Subcutaneous abdominal adipose tissue (tissue), 5 donors: ENCODE measurements at regions not wholly inside any gene's neighbourhood (a gene's known extent, or its start where the extent isn't known, plus 50 kb on each side); places are given as distances from the start of the nearest gene placed in this dataset.

Experiments
- H3K27ac ChIP-seq: one replicate; pipeline ENCODE4 v1.7.0; 2013; ENCODE audit warnings: low read depth, mild to moderate bottlenecking, inconsistent platforms, low read length, moderate library complexity
- H3K27me3 ChIP-seq, 5 donors: one replicate each; pipeline ENCODE4 v1.7.0; 2013; ENCODE audit warnings: low read length in 5 of 5, inconsistent platforms in 1 of 5; ENCODE audit not compliant: control insufficient read depth in 5 of 5, insufficient read depth in 4 of 5
- H3K36me3 ChIP-seq, 5 donors: one replicate each; pipeline ENCODE4 v1.7.0; 2013; ENCODE audit warnings: low read length in 5 of 5; ENCODE audit not compliant: control insufficient read depth in 5 of 5, insufficient read depth in 5 of 5
- H3K4me1 ChIP-seq, 5 donors: one replicate each; pipeline ENCODE4 v1.7.0; 2013; ENCODE audit warnings: low read length in 5 of 5, mild to moderate bottlenecking in 3 of 5, moderate library complexity in 1 of 5; ENCODE audit not compliant: control insufficient read depth in 5 of 5, insufficient read depth in 5 of 5
- H3K4me3 ChIP-seq, 5 donors: one replicate each; pipeline ENCODE4 v1.7.0; 2013; ENCODE audit warnings: low read length in 5 of 5, low read depth in 1 of 5
- H3K9ac ChIP-seq, 5 donors: one replicate each; pipeline ENCODE4 v1.7.0; 2013; ENCODE audit warnings: low read length in 5 of 5, mild to moderate bottlenecking in 4 of 5, moderate library complexity in 3 of 5
- H3K9me3 ChIP-seq, 5 donors: one replicate each; pipeline ENCODE4 v1.7.0; 2013; ENCODE audit warnings: low read length in 5 of 5; ENCODE audit not compliant: control insufficient read depth in 5 of 5
- donor health status: healthy.
- donor health status: healthy.
- donor health status: healthy.
- donor health status: healthy.
- donor health status: healthy.

GRCh38 chr5:124692950-124693349, 53.5 kb downstream of the ZNF608 start:
- Histone ChIP-seq H3K27ac (no peak overlapping the region), H3K9ac (peak overlapping the region in 1 of 5 donors; percentile 32), H3K27me3 (no peaks in the 10 kb centered on the region)

GRCh38 chr5:124692324-124692723, 54.1 kb downstream of the ZNF608 start:
- H3K27me3 ChIP-seq, result no peaks in the 10 kb centered on the region

More at GRCh38 chr5:124692950-124693349, 53.5 kb downstream of the ZNF608 start:
- no peak overlapping the region for H3K4me3 ChIP-seq
- no peaks in the 10 kb centered on the region for H3K36me3 ChIP-seq
- H3K4me1 ChIP-seq, result peaks cover 0 to 24% (median 16%) of the 10 kb centered on the region in 5 donors
- H3K9me3 ChIP-seq, result no peaks in the 10 kb centered on the region

GRCh38 chr5:124689653-124690052, 56.8 kb downstream of the ZNF608 start:
- Histone ChIP-seq H3K27me3 (no peaks in the 10 kb centered on the region), H3K9me3 (no peaks in the 10 kb centered on the region), H3K36me3 (no peaks in the 10 kb centered on the region), H3K4me1 (peaks cover 0 to 35% (median 21%) of the 10 kb centered on the region in 5 donors), H3K4me3 (no peak overlapping the region), H3K9ac (no peak overlapping the region), H3K27ac (no peak overlapping the region)

More at GRCh38 chr5:124692324-124692723, 54.1 kb downstream of the ZNF608 start:
- H3K4me1 ChIP-seq, result peaks cover 0 to 20% (median 12%) of the 10 kb centered on the region in 5 donors
- no peaks in the 10 kb centered on the region for H3K36me3 ChIP-seq
- H3K27ac ChIP-seq, result no peak overlapping the region
- H3K9ac ChIP-seq, result peak overlapping the region in 1 of 5 donors; percentile 32
- H3K9me3 ChIP-seq, result no peaks in the 10 kb centered on the region
- no peak overlapping the region for H3K4me3 ChIP-seq

GRCh38 chr5:124686239-124687004, 60.0 kb downstream of the ZNF608 start:
- Histone ChIP-seq H3K4me1 (peaks cover 0 to 20% (median 10%) of the 10 kb centered on the region in 5 donors), H3K27me3 (no peaks in the 10 kb centered on the region), H3K4me3 (no peak overlapping the region), H3K27ac (peak overlapping the region; percentile 1), H3K36me3 (no peaks in the 10 kb centered on the region), H3K9me3 (no peaks in the 10 kb centered on the region), H3K9ac (no peak overlapping the region)

- Histone ChIP-seq H3K27ac (no peak overlapping the region), H3K36me3 (no peaks in the 10 kb centered on the region), H3K9ac (no peak overlapping the region)
Measured at GRCh38 chr5:124685404-124685930, 61.0 kb downstream of the ZNF608 start.

GRCh38 chr5:124683917-124684555, 62.4 kb downstream of the ZNF608 start:
- Histone ChIP-seq H3K4me3 (no peak overlapping the region), H3K9ac (no peak overlapping the region), H3K27me3 (no peaks in the 10 kb centered on the region), H3K36me3 (no peaks in the 10 kb centered on the region), H3K4me1 (peaks cover 0 to 26% (median 15%) of the 10 kb centered on the region in 5 donors), H3K27ac (no peak overlapping the region), H3K9me3 (no peaks in the 10 kb centered on the region)

More at GRCh38 chr5:124685404-124685930, 61.0 kb downstream of the ZNF608 start:
- no peaks in the 10 kb centered on the region for H3K9me3 ChIP-seq
- no peak overlapping the region for H3K4me3 ChIP-seq
- peaks cover 0 to 20% (median 10%) of the 10 kb centered on the region in 5 donors for H3K4me1 ChIP-seq
- no peaks in the 10 kb centered on the region for H3K27me3 ChIP-seq

GRCh38 chr5:124679578-124680199, 66.8 kb downstream of the ZNF608 start:
- H3K27ac ChIP-seq, result no peak overlapping the region
- no peak overlapping the region for H3K4me3 ChIP-seq
- no peaks in the 10 kb centered on the region for H3K36me3 ChIP-seq
- peaks cover 7 to 50% (median 40%) of the 10 kb centered on the region in 5 donors for H3K4me1 ChIP-seq
- no peak overlapping the region for H3K9ac ChIP-seq
- H3K27me3 ChIP-seq, result no peaks in the 10 kb centered on the region
- no peaks in the 10 kb centered on the region for H3K9me3 ChIP-seq

GRCh38 chr5:124678922-124679519, 67.4 kb downstream of the ZNF608 start:
- Histone ChIP-seq H3K9ac (peak overlapping the region in 1 of 5 donors; percentile 47), H3K4me1 (peaks cover 7 to 53% (median 40%) of the 10 kb centered on the region in 5 donors), H3K4me3 (peak overlapping the region in 1 of 5 donors; percentile 44), H3K36me3 (no peaks in the 10 kb centered on the region), H3K27me3 (no peaks in the 10 kb centered on the region), H3K9me3 (no peaks in the 10 kb centered on the region), H3K27ac (peak overlapping the region; percentile 5)

- Histone ChIP-seq H3K9ac (peak overlapping the region in 1 of 5 donors; percentile 47), H3K27ac (peak overlapping the region; percentile 5), H3K36me3 (no peaks in the 10 kb centered on the region), H3K9me3 (no peaks in the 10 kb centered on the region), H3K27me3 (no peaks in the 10 kb centered on the region), H3K4me3 (peak overlapping the region in 1 of 5 donors; percentile 44), H3K4me1 (peaks cover 7 to 53% (median 40%) of the 10 kb centered on the region in 5 donors)
Measured at GRCh38 chr5:124678468-124678867, 68.0 kb downstream of the ZNF608 start.
